GM23338 (cell line): ENCODE measurements at regions not wholly inside any gene's neighbourhood (a gene's known extent, or its start where the extent isn't known, plus 50 kb on each side); places are given as distances from the start of the nearest gene placed in this dataset.

Experiments used
- ATAC-seq: fragments of 200-7000 bp; cut with Tn5 transposase; 3 replicates; pipeline ENCODE4 v1.9.1; 2020
- DNase-seq: peaks from one replicate; pipeline ENCODE4 v3.0.0-alpha.2; 2015; ENCODE audit warnings: low spot score
- H2AFZ ChIP-seq: fragments of 200-600 bp; sonication (generic); 2 replicates; pipeline ENCODE4 v1.8.0; 2016; ENCODE audit warnings: antibody characterized with exemption, mild to moderate bottlenecking, moderate library complexity
- H3F3A ChIP-seq: fragments of 200-600 bp; sonication (generic); replicated peaks from 2 replicates; pipeline ENCODE4 v1.8.0; 2017; ENCODE audit warnings: antibody characterized with exemption, mixed run types, low read depth
- H3K27ac ChIP-seq: fragments of 200-600 bp; sonication (generic); 2 replicates; pipeline ENCODE4 v1.6.1; 2016; ENCODE audit warnings: low read depth
- H3K27me3 ChIP-seq: fragments of 200-600 bp; sonication (generic); 2 replicates; pipeline ENCODE4 v1.8.0; 2016; ENCODE audit warnings: mild to moderate bottlenecking, mixed run types, moderate library complexity; ENCODE audit not compliant: insufficient read depth
- H3K36me3 ChIP-seq: fragments of 200-600 bp; sonication (generic); 2 replicates; pipeline ENCODE4 v1.8.0; 2016; ENCODE audit warnings: mild to moderate bottlenecking; ENCODE audit not compliant: insufficient read depth
- H3K4me1 ChIP-seq: fragments of 200-600 bp; sonication (generic); 2 replicates; pipeline ENCODE4 v1.8.0; 2016; ENCODE audit warnings: mild to moderate bottlenecking, moderate library complexity; ENCODE audit not compliant: insufficient read depth
- H3K4me2 ChIP-seq: fragments of 200-600 bp; sonication (generic); 2 replicates; pipeline ENCODE4 v1.7.1; 2017; ENCODE audit warnings: mixed run types
- H3K4me3 ChIP-seq: fragments of 200-600 bp; sonication (generic); 2 replicates; pipeline ENCODE4 v1.6.1; 2016; ENCODE audit warnings: mixed run types
- H3K79me2 ChIP-seq: fragments of 200-600 bp; sonication (generic); replicated peaks from 2 replicates; pipeline ENCODE4 v1.8.0; 2017; ENCODE audit warnings: mild to moderate bottlenecking; ENCODE audit not compliant: insufficient read depth
- H3K9me2 ChIP-seq: fragments of 200-600 bp; sonication (generic); 2 replicates; pipeline ENCODE4 v1.8.0; 2017; ENCODE audit not compliant: insufficient read depth
- H4K20me1 ChIP-seq: fragments of 200-600 bp; sonication (generic); replicated peaks from 2 replicates; pipeline ENCODE4 v1.8.0; 2017; ENCODE audit warnings: mild to moderate bottlenecking; ENCODE audit not compliant: insufficient read depth
- H3K27ac Mint-ChIP-seq: 2 replicates; pipeline ENCODE4 v1.8.0; 2020; ENCODE audit warnings: inconsistent platforms, mild to moderate bottlenecking, moderate library complexity, mixed read lengths
- H3K27me3 Mint-ChIP-seq: 3 replicates; pipeline ENCODE4 v1.8.0; 2022; ENCODE audit warnings: low read depth, mild to moderate bottlenecking, moderate library complexity, mixed read lengths, inconsistent platforms; ENCODE audit not compliant: insufficient read depth, poor library complexity
- H3K36me3 Mint-ChIP-seq: 3 replicates; pipeline ENCODE4 v1.8.0; 2021; ENCODE audit warnings: low read depth, mild to moderate bottlenecking, inconsistent platforms, moderate library complexity, mixed read lengths
- H3K4me1 Mint-ChIP-seq: 3 replicates; pipeline ENCODE4 v1.8.0; 2020; ENCODE audit warnings: mild to moderate bottlenecking, inconsistent platforms, mixed read lengths
- H3K4me3 Mint-ChIP-seq: 3 replicates; pipeline ENCODE4 v1.8.0; 2021; ENCODE audit warnings: moderate library complexity, mild to moderate bottlenecking, inconsistent platforms, mixed read lengths
- H3K9me3 Mint-ChIP-seq: 3 replicates; pipeline ENCODE4 v1.8.0; 2020; ENCODE audit warnings: moderate library complexity, mild to moderate bottlenecking, inconsistent platforms, mixed read lengths
- CREB1 ChIP-seq: fragments of 250-450 bp; sonication (Bioruptor Pico); IDR thresholded peaks from 2 replicates; pipeline ENCODE4 v1.5.0; 2020; ENCODE audit warnings: low read depth, mild to moderate bottlenecking, moderate library complexity
- ETS1 ChIP-seq: IDR thresholded peaks from 2 replicates; pipeline ENCODE4 v1.6.1; 2016; ENCODE audit warnings: antibody characterized with exemption
- EZH2 ChIP-seq: fragments of 200-600 bp; sonication (generic); IDR thresholded peaks from one replicate; pipeline ENCODE4 v1.8.0; 2017; ENCODE audit warnings: antibody characterized with exemption, mild to moderate bottlenecking, low read depth; ENCODE audit not compliant: unreplicated experiment
- EZH2phosphoT487 ChIP-seq: fragments of 200-600 bp; sonication (generic); IDR thresholded peaks from one replicate; pipeline ENCODE4 v1.8.1; 2018; ENCODE audit warnings: antibody characterized with exemption; ENCODE audit not compliant: unreplicated experiment
- JUNB ChIP-seq: IDR thresholded peaks from one replicate; pipeline ENCODE4 v1.6.1; 2016; ENCODE audit warnings: antibody characterized with exemption; ENCODE audit not compliant: unreplicated experiment
- NANOG ChIP-seq: IDR thresholded peaks from 2 replicates; pipeline ENCODE4 v1.6.1; 2016; ENCODE audit warnings: antibody characterized with exemption, borderline replicate concordance
- POLR2AphosphoS5 ChIP-seq: IDR thresholded peaks from 2 replicates; pipeline ENCODE4 v1.6.1; 2016; ENCODE audit warnings: antibody characterized with exemption, low read depth
- REST ChIP-seq: IDR thresholded peaks from one replicate; pipeline ENCODE4 v1.6.1; 2018; ENCODE audit warnings: antibody characterized with exemption; ENCODE audit not compliant: unreplicated experiment
- STAT1 ChIP-seq: IDR thresholded peaks from one replicate; pipeline ENCODE4 v1.6.1; 2016; ENCODE audit warnings: antibody characterized with exemption; ENCODE audit not compliant: unreplicated experiment
- ZNF114 ChIP-seq: fragments of 250-450 bp; sonication (Bioruptor Pico); IDR thresholded peaks from 2 replicates; pipeline ENCODE4 v1.5.0; 2020; ENCODE audit warnings: mild to moderate bottlenecking, moderate library complexity
- ZNF331 ChIP-seq: fragments of 250-450 bp; sonication (Bioruptor Pico); IDR thresholded peaks from 2 replicates; pipeline ENCODE4 v1.5.0; 2020; ENCODE audit warnings: low read depth, mild to moderate bottlenecking, moderate library complexity
- TF ChIP-seq, protein P1 (sequence below): fragments of 250-450 bp; sonication (Bioruptor Pico); IDR thresholded peaks from 2 replicates; pipeline ENCODE4 v1.5.0; 2020; ENCODE audit warnings: mild to moderate bottlenecking, moderate library complexity
- TF ChIP-seq, protein P2 (sequence below), 2 experiments: fragments of 200-600 bp in 1 of 2; sonication (generic) in 1 of 2; conservative IDR thresholded peaks; 2 replicates each; pipeline versions ENCODE4 v1.5.1 to v1.6.1; 2016 to 2017; ENCODE audit warnings: antibody characterized with exemption in 2 of 2, low read depth in 2 of 2, mild to moderate bottlenecking in 2 of 2, moderate library complexity in 1 of 2

- H3K79me2 ChIP-seq, result no peaks in the 10 kb centered on the region
- H2AFZ ChIP-seq, result no peak overlapping the region
- H3K4me2 ChIP-seq, result no peak overlapping the region
- Mint-ChIP-seq H3K9me3 (no peaks in the 10 kb centered on the region), H3K4me1 (no peaks in the 10 kb centered on the region), H3K27me3 (no peaks in the 10 kb centered on the region), H3K4me3 (no peak overlapping the region), H3K36me3 (no peaks in the 10 kb centered on the region), H3K27ac (no peak overlapping the region)
- no peak for TF ChIP-seq ETS1
- TF ChIP-seq REST, result no peak
- TF ChIP-seq ZNF114 (CRISPR knock-in tag), result no peak
- TF ChIP-seq NANOG, result no peak
- TF ChIP-seq, protein P1, sequence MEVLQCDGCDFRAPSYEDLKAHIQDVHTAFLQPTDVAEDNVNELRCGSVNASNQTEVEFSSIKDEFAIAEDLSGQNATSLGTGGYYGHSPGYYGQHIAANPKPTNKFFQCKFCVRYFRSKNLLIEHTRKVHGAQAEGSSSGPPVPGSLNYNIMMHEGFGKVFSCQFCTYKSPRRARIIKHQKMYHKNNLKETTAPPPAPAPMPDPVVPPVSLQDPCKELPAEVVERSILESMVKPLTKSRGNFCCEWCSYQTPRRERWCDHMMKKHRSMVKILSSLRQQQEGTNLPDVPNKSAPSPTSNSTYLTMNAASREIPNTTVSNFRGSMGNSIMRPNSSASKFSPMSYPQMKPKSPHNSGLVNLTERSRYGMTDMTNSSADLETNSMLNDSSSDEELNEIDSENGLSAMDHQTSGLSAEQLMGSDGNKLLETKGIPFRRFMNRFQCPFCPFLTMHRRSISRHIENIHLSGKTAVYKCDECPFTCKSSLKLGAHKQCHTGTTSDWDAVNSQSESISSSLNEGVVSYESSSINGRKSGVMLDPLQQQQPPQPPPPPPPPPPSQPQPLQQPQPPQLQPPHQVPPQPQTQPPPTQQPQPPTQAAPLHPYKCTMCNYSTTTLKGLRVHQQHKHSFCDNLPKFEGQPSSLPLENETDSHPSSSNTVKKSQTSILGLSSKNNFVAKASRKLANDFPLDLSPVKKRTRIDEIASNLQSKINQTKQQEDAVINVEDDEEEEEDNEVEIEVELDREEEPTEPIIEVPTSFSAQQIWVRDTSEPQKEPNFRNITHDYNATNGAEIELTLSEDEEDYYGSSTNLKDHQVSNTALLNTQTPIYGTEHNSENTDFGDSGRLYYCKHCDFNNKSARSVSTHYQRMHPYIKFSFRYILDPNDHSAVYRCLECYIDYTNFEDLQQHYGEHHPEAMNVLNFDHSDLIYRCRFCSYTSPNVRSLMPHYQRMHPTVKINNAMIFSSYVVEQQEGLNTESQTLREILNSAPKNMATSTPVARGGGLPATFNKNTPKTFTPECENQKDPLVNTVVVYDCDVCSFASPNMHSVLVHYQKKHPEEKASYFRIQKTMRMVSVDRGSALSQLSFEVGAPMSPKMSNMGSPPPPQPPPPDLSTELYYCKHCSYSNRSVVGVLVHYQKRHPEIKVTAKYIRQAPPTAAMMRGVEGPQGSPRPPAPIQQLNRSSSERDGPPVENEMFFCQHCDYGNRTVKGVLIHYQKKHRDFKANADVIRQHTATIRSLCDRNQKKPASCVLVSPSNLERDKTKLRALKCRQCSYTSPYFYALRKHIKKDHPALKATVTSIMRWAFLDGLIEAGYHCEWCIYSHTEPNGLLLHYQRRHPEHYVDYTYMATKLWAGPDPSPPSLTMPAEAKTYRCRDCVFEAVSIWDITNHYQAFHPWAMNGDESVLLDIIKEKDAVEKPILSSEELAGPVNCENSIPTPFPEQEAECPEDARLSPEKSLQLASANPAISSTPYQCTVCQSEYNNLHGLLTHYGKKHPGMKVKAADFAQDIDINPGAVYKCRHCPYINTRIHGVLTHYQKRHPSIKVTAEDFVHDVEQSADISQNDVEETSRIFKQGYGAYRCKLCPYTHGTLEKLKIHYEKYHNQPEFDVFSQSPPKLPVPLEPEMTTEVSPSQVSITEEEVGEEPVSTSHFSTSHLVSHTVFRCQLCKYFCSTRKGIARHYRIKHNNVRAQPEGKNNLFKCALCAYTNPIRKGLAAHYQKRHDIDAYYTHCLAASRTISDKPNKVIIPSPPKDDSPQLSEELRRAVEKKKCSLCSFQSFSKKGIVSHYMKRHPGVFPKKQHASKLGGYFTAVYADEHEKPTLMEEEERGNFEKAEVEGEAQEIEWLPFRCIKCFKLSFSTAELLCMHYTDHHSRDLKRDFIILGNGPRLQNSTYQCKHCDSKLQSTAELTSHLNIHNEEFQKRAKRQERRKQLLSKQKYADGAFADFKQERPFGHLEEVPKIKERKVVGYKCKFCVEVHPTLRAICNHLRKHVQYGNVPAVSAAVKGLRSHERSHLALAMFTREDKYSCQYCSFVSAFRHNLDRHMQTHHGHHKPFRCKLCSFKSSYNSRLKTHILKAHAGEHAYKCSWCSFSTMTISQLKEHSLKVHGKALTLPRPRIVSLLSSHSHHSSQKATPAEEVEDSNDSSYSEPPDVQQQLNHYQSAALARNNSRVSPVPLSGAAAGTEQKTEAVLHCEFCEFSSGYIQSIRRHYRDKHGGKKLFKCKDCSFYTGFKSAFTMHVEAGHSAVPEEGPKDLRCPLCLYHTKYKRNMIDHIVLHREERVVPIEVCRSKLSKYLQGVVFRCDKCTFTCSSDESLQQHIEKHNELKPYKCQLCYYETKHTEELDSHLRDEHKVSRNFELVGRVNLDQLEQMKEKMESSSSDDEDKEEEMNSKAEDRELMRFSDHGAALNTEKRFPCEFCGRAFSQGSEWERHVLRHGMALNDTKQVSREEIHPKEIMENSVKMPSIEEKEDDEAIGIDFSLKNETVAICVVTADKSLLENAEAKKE (CRISPR knock-in tag), result no peak
- TF ChIP-seq EZH2phosphoT487, result no peak
- TF ChIP-seq CREB1 (CRISPR knock-in tag), result no peak
- no peak for TF ChIP-seq JUNB
- no peak for TF ChIP-seq POLR2AphosphoS5
- TF ChIP-seq, protein P2, sequence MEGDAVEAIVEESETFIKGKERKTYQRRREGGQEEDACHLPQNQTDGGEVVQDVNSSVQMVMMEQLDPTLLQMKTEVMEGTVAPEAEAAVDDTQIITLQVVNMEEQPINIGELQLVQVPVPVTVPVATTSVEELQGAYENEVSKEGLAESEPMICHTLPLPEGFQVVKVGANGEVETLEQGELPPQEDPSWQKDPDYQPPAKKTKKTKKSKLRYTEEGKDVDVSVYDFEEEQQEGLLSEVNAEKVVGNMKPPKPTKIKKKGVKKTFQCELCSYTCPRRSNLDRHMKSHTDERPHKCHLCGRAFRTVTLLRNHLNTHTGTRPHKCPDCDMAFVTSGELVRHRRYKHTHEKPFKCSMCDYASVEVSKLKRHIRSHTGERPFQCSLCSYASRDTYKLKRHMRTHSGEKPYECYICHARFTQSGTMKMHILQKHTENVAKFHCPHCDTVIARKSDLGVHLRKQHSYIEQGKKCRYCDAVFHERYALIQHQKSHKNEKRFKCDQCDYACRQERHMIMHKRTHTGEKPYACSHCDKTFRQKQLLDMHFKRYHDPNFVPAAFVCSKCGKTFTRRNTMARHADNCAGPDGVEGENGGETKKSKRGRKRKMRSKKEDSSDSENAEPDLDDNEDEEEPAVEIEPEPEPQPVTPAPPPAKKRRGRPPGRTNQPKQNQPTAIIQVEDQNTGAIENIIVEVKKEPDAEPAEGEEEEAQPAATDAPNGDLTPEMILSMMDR (conservative IDR thresholded peaks at IDR 0.05; ENCODE audit: low read depth in 2 of 2), result no peak
- TF ChIP-seq EZH2, result no peak
- no peak for TF ChIP-seq ZNF331 (CRISPR knock-in tag)
- TF ChIP-seq STAT1, result no peak
- no peaks in the 10 kb centered on the region for H3F3A ChIP-seq
- no peak for ATAC-seq
- H3K9me2 ChIP-seq, result peaks cover 19% of the 10 kb centered on the region
- H3K27ac ChIP-seq, result no peak overlapping the region
- no peaks in the 10 kb centered on the region for H4K20me1 ChIP-seq
- no peaks in the 10 kb centered on the region for H3K36me3 ChIP-seq
- no peaks in the 10 kb centered on the region for H3K27me3 ChIP-seq
- H3K4me3 ChIP-seq, result no peak overlapping the region
- H3K4me1 ChIP-seq, result no peaks in the 10 kb centered on the region
- no peak for DNase-seq
These were observed 453.4 kb downstream of the TLE4 start for GRCh38 chr9:80025131-80025530.
